K562 (cell line): ENCODE measurements at regions not wholly inside any gene's neighbourhood (a gene's known extent, or its start where the extent isn't known, plus 50 kb on each side); places are given as distances from the start of the nearest gene placed in this dataset.

Experiments
- BRF2 ChIP-seq: IDR thresholded peaks from 3 replicates; pipeline ENCODE4 v1.6.1; 2011; ENCODE audit warnings: borderline replicate concordance, mild to moderate bottlenecking; ENCODE audit not compliant: insufficient read length, insufficient read depth
- CAMTA2 ChIP-seq: fragments of 250-450 bp; sonication (Bioruptor Pico); conservative IDR thresholded peaks from 2 replicates; pipeline ENCODE4 v1.5.1; 2022
- CEBPZ ChIP-seq: fragments of 150-350 bp; IDR thresholded peaks from 2 replicates; pipeline ENCODE4 v1.6.1; 2014; ENCODE audit warnings: low read depth, mild to moderate bottlenecking, low read length, borderline replicate concordance
- CHD1 ChIP-seq: fragments of 200-600 bp; sonication (generic); IDR thresholded peaks from one replicate; pipeline ENCODE4 v1.6.1; 2012; ENCODE audit warnings: mild to moderate bottlenecking, moderate library complexity, low read length, inconsistent platforms
- DNMT1 ChIP-seq: fragments of 450-650 bp; IDR thresholded peaks from 2 replicates; pipeline ENCODE4 v1.6.1; 2016; ENCODE audit warnings: antibody characterized with exemption, mild to moderate bottlenecking
- EZH2 ChIP-seq: IDR thresholded peaks from 2 replicates; pipeline ENCODE4 v1.6.1; 2012; ENCODE audit warnings: low read depth, mild to moderate bottlenecking, inconsistent platforms, low read length, borderline replicate concordance
- FOXA1 ChIP-seq: fragments of 450-650 bp; IDR thresholded peaks from 2 replicates; pipeline ENCODE4 v1.6.1; 2016; ENCODE audit warnings: mild to moderate bottlenecking, borderline replicate concordance
- FOXJ2 ChIP-seq: fragments of 200-800 bp; sonication (Bioruptor generic); IDR thresholded peaks from 2 replicates; pipeline ENCODE4 v1.6.1; 2016; ENCODE audit warnings: missing genetic modification characterization, missing compliant biosample characterization
- FOXK2 ChIP-seq, 2 experiments: fragments of 450-650 bp; IDR thresholded peaks in 1 of 2; conservative IDR thresholded peaks in 1 of 2; 2 replicates each; pipeline ENCODE4 v1.6.1; 2016; ENCODE audit warnings: low read depth in 2 of 2, mild to moderate bottlenecking in 1 of 2
- ID3 ChIP-seq, 2 experiments: fragments of 250-450 bp in 1 of 2; fragments of 450-650 bp in 1 of 2; sonication (Bioruptor Pico) in 1 of 2; IDR thresholded peaks; 2 replicates each; pipeline versions ENCODE4 v1.6.1 to v1.8.0; 2016 to 2021; ENCODE audit warnings: mild to moderate bottlenecking in 2 of 2, moderate library complexity in 2 of 2, missing compliant biosample characterization in 1 of 2, missing genetic modification characterization in 1 of 2
- KAT7 ChIP-seq: sonication (generic); formaldehyde crosslinking; IDR thresholded peaks from 2 replicates; pipeline ENCODE4 v1.8.0; 2022; ENCODE audit warnings: missing genetic modification reagents, mild to moderate bottlenecking, borderline replicate concordance
- LARP7 ChIP-seq: fragments of 450-650 bp; IDR thresholded peaks from 2 replicates; pipeline ENCODE4 v1.6.1; 2016
- MEF2D ChIP-seq: conservative IDR thresholded peaks from 2 replicates; pipeline ENCODE4 v1.6.1; 2016; ENCODE audit warnings: low read depth, missing genetic modification characterization, missing compliant biosample characterization
- MTF1 ChIP-seq: fragments of 250-450 bp; sonication (Bioruptor Pico); IDR thresholded peaks from 2 replicates; pipeline ENCODE4 v1.9.0; 2021; ENCODE audit warnings: moderate library complexity, mild to moderate bottlenecking, inconsistent platforms, borderline replicate concordance
- NFRKB ChIP-seq: fragments of 450-650 bp; IDR thresholded peaks from 2 replicates; pipeline ENCODE4 v1.6.1; 2016; ENCODE audit warnings: low read depth
- OTX1 ChIP-seq: fragments of 450-650 bp; formaldehyde crosslinking; IDR thresholded peaks from 2 replicates; pipeline ENCODE4 v1.4.0; 2022; ENCODE audit warnings: mild to moderate bottlenecking
- PCBP1 ChIP-seq: fragments of 200-400 bp; formaldehyde crosslinking; IDR thresholded peaks from 2 replicates; pipeline ENCODE4 v1.6.1; 2018; ENCODE audit warnings: mild to moderate bottlenecking, low read depth, low read length; ENCODE audit not compliant: poor library complexity, severe bottlenecking
- PHB ChIP-seq: fragments of 250-450 bp; sonication (Bioruptor Pico); IDR thresholded peaks from 2 replicates; pipeline ENCODE4 v1.5.0; 2021
- RBM17 ChIP-seq: fragments of 200-400 bp; formaldehyde crosslinking; IDR thresholded peaks from 2 replicates; pipeline ENCODE4 v1.6.1; 2017; ENCODE audit warnings: low read depth, mild to moderate bottlenecking, low read length, borderline replicate concordance
- STAG1 ChIP-seq: sonication (generic); formaldehyde crosslinking; IDR thresholded peaks from 2 replicates; pipeline ENCODE4 v1.5.0; 2020; ENCODE audit warnings: missing genetic modification reagents, borderline replicate concordance
- TBP ChIP-seq: optimal IDR thresholded peaks from 2 replicates; pipeline ENCODE3; 2011; ENCODE audit warnings: low read depth, low read length, improper control_type of control experiment
- TCF3 ChIP-seq: sonication (generic); formaldehyde crosslinking; IDR thresholded peaks from 2 replicates; pipeline ENCODE4 v1.4.0; 2020; ENCODE audit warnings: mild to moderate bottlenecking, missing genetic modification reagents
- ZBTB1 ChIP-seq: sonication (generic); formaldehyde crosslinking; IDR thresholded peaks from 2 replicates; pipeline ENCODE4 v1.8.1; 2023; ENCODE audit warnings: missing genetic modification reagents, low read depth, mild to moderate bottlenecking, borderline replicate concordance
- ZNF589 ChIP-seq: fragments of 200-800 bp; sonication (Bioruptor generic); IDR thresholded peaks from 2 replicates; pipeline ENCODE4 v1.6.1; 2016; ENCODE audit warnings: low read depth, missing genetic modification characterization, missing compliant biosample characterization
- ZNF764 ChIP-seq: fragments of 250-450 bp; sonication (Bioruptor Pico); IDR thresholded peaks from 2 replicates; pipeline ENCODE4 v1.4.0; 2020; ENCODE audit warnings: low read depth, mild to moderate bottlenecking, moderate library complexity

- no peak for TF ChIP-seq ID3 (CRISPR knock-in tag; IDR thresholded peaks at IDR 0.05)
- no peak for TF ChIP-seq ID3 (tag; IDR thresholded peaks at IDR 0.05)
- TF ChIP-seq STAG1 (CRISPR knock-in tag) = no peak
- no peak for TF ChIP-seq CHD1
- TF ChIP-seq MTF1 (CRISPR knock-in tag) = no peak
- no peak for TF ChIP-seq FOXJ2 (tag)
- TF ChIP-seq BRF2 = no peak
- no peak for TF ChIP-seq CEBPZ
- no peak for TF ChIP-seq PHB (CRISPR knock-in tag)
- TF ChIP-seq ZNF589 (CRISPR knock-in tag) = no peak; the same call in 1 of the 2 replicates
- no peak for TF ChIP-seq CAMTA2 (CRISPR knock-in tag)
- TF ChIP-seq FOXA1 = no peak
- no peak for TF ChIP-seq ZBTB1 (CRISPR knock-in tag)
- TF ChIP-seq NFRKB = peak; percentile 51; the same call in 1 of the 2 replicates
- no peak for TF ChIP-seq DNMT1
- no peak for TF ChIP-seq MEF2D
- TF ChIP-seq LARP7 = 0 out of 2 replicates have a peak, but pooled peaks have one; percentile 38
- no peak for TF ChIP-seq PCBP1
- no peak for TF ChIP-seq FOXK2 (conservative IDR thresholded peaks at IDR 0.05 in 1 of 2, IDR thresholded peaks at IDR 0.05 in 1 of 2; ENCODE audit: low read depth in 2 of 2)
- TF ChIP-seq KAT7 (CRISPR knock-in tag) = no peak
- TF ChIP-seq OTX1 = no peak
- no peak for TF ChIP-seq TBP
- no peak for TF ChIP-seq ZNF764
- no peak for TF ChIP-seq EZH2
- no peak for TF ChIP-seq TCF3 (CRISPR knock-in tag)
- TF ChIP-seq RBM17 = no peak
Measured at GRCh38 chr2:105468582-105469042, 69.8 kb upstream of the FHL2 start (continued).
